Astrocyte of the spinal cord (primary cell): ENCODE measurements at regions not wholly inside any gene's neighbourhood (a gene's known extent, or its start where the extent isn't known, plus 50 kb on each side); places are given as distances from the start of the nearest gene placed in this dataset.
A peak's percentile ranks its signal among the peaks of the same experiment; 100 is the strongest.

Experiments
- DNase-seq: peaks from one replicate; pipeline ENCODE4 v3.0.0; 2011; ENCODE audit warnings: low read depth, low spot score
- H3K4me3 ChIP-seq: 2 replicates; pipeline ENCODE4 v1.5.1; 2011; ENCODE audit warnings: low read depth, mild to moderate bottlenecking, low read length, moderate library complexity
- CTCF ChIP-seq: IDR thresholded peaks from 2 replicates; pipeline ENCODE4 v1.5.1; 2012; ENCODE audit warnings: low read depth, mild to moderate bottlenecking, low read length, inconsistent platforms
- in situ Hi-C: cut with HindIII; loops from 2 replicates; pipeline ENCODE4 v1.10.0; 2017; ENCODE audit warnings: low sequenced_read_pairs

- peak; percentile 56 for DNase-seq
- peak; percentile 88 for TF ChIP-seq CTCF
- no peak overlapping the region for H3K4me3 ChIP-seq
- in situ Hi-C loops: no loop called here
These were observed 66.8 kb upstream of the ASAP2 start for GRCh38 chr2:9139491-9140443.

GRCh38 chr2:9137379-9138150, 69.0 kb upstream of the ASAP2 start:
- no peak for TF ChIP-seq CTCF
- H3K4me3 ChIP-seq: no peak overlapping the region
- DNase-seq: no peak
- in situ Hi-C loops: no loop called here

- H3K4me3 ChIP-seq: no peak overlapping the region
- no peak for TF ChIP-seq CTCF
- in situ Hi-C loops: no loop called here
- DNase-seq: peak; percentile 40
These were observed 70.6 kb upstream of the ASAP2 start for GRCh38 chr2:9135822-9136558.

GRCh38 chr2:9127316-9127715, 79.3 kb upstream of the ASAP2 start:
- no peak for TF ChIP-seq CTCF
- DNase-seq: no peak
- in situ Hi-C loops: no loop called here
- H3K4me3 ChIP-seq: no peak overlapping the region

GRCh38 chr2:9126540-9126939, 80.1 kb upstream of the ASAP2 start:
- in situ Hi-C loops: no loop called here

More at GRCh38 chr2:9126540-9126939, 80.1 kb upstream of the ASAP2 start:
- no peak for TF ChIP-seq CTCF
- H3K4me3 ChIP-seq: no peak overlapping the region
- DNase-seq: no peak
